DOHH2 (cell line): ENCODE measurements at regions not wholly inside any gene's neighbourhood (a gene's known extent, or its start where the extent isn't known, plus 50 kb on each side); places are given as distances from the start of the nearest gene placed in this dataset.

Experiments
- CTCF ChIP-seq: fragments of 200-600 bp; sonication (generic); IDR thresholded peaks from one replicate; pipeline ENCODE4 v1.5.1; 2014; ENCODE audit warnings: antibody characterized with exemption, mild to moderate bottlenecking, low read depth, low read length; ENCODE audit not compliant: poor library complexity, severe bottlenecking
- EZH2phosphoT487 ChIP-seq: fragments of 200-600 bp; sonication (generic); IDR thresholded peaks from 2 replicates; pipeline ENCODE4 v1.6.1; 2017; ENCODE audit warnings: borderline replicate concordance, mild to moderate bottlenecking, antibody characterized with exemption, low read length, moderate library complexity, mixed read lengths

- TF ChIP-seq CTCF (no peak), EZH2phosphoT487 (no peak)
Measured at GRCh38 chr7:25658375-25658774, 430.1 kb upstream of the NPVF start.
